H1 (cell line): ENCODE measurements at regions not wholly inside any gene's neighbourhood (a gene's known extent, or its start where the extent isn't known, plus 50 kb on each side); places are given as distances from the start of the nearest gene placed in this dataset.

Experiments
- GABPA ChIP-seq: IDR thresholded peaks from 2 replicates; pipeline ENCODE4 v1.6.1; 2011; ENCODE audit warnings: mild to moderate bottlenecking, low read length, moderate library complexity, borderline replicate concordance; ENCODE audit not compliant: insufficient read depth
- HDAC2 ChIP-seq, 2 experiments: fragments of 300-600 bp in 1 of 2; sonication (generic) in 1 of 2; IDR thresholded peaks; 2 replicates each; pipeline ENCODE4 v1.6.1; 2011 to 2012; ENCODE audit warnings: low read depth in 2 of 2, low read length in 2 of 2, mild to moderate bottlenecking in 2 of 2, moderate library complexity in 2 of 2, borderline replicate concordance in 1 of 2, inconsistent platforms in 1 of 2
- JUND ChIP-seq: IDR thresholded peaks from 2 replicates; pipeline ENCODE4 v1.6.1; 2011; ENCODE audit warnings: mild to moderate bottlenecking, improper control_type of control experiment, low read length
- SAP30 ChIP-seq: fragments of 300-600 bp; sonication (generic); IDR thresholded peaks from 2 replicates; pipeline ENCODE4 v1.7.1; 2012; ENCODE audit warnings: low read length, moderate library complexity, mild to moderate bottlenecking, inconsistent platforms; ENCODE audit not compliant: insufficient read depth, insufficient replicate concordance
- SRF ChIP-seq: IDR thresholded peaks from 2 replicates; pipeline ENCODE4 v1.6.1; 2011; ENCODE audit warnings: mild to moderate bottlenecking, low read depth, low read length, moderate library complexity
- TF ChIP-seq, protein P1 (sequence below): IDR thresholded peaks from 2 replicates; pipeline ENCODE4 v1.6.1; 2011; ENCODE audit warnings: low read depth, mild to moderate bottlenecking, low read length; ENCODE audit not compliant: insufficient read depth

DNA sequence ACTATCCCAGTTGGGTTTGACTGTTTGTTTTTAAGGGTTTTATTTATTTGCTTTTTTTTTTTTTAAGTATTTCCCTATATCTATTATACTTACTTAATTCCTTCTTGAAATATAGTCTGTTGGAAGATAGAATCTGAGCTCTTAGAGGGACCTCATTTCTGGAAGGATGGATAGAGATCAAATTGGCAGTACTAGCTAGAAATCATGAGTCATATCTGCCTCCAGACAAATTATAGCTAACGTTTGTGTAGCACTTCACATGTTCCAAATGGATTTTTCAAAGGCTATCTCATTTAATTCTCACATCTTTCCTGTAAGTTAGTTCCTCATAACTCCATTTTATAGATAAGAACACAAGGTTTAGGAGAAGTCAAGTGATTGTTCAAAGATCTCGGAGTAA, 384.7 kb downstream of the ZIC1 start:
- TF ChIP-seq GABPA: no peak
- no peak for TF ChIP-seq HDAC2 (IDR thresholded peaks at IDR 0.05; ENCODE audit: borderline replicate concordance in 1 of 2, low read depth in 2 of 2, low read length in 2 of 2)
- TF ChIP-seq, protein P1, sequence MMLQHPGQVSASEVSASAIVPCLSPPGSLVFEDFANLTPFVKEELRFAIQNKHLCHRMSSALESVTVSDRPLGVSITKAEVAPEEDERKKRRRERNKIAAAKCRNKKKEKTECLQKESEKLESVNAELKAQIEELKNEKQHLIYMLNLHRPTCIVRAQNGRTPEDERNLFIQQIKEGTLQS: no peak
- TF ChIP-seq JUND: no peak
- TF ChIP-seq SRF: no peak
- TF ChIP-seq SAP30: no peak
